GM12878 (cell line): ENCODE measurements at regions not wholly inside any gene's neighbourhood (a gene's known extent, or its start where the extent isn't known, plus 50 kb on each side); places are given as distances from the start of the nearest gene placed in this dataset.

Experiments
- ATAC-seq: fragments of 200-7000 bp; cut with Tn5 transposase; 3 replicates; pipeline ENCODE4 v1.9.1; 2020; ENCODE audit warnings: mild to moderate bottlenecking, moderate library complexity
- BruUV-seq: library from RNA; stranded (reverse); fragments of 400-500 nt; replicated peaks from 2 replicates; lab custom pipeline; 2021; lab: Mats Ljungman, UMichigan
- CTCF ChIA-PET: fragments of 300-600 bp; sonication (Branson Sonifier 250); formaldehyde crosslinking; extraction: SDS; loops from one replicate; lab custom pipeline; 2021; ENCODE audit warnings: inconsistent platforms; lab: Yijun Ruan, JAX
- POLR2A ChIA-PET: fragments of 350-600 bp; formaldehyde crosslinking; extraction: SDS; loops from one replicate; lab custom pipeline; 2021; ENCODE audit warnings: inconsistent platforms; lab: Charles Lee
- RAD21 ChIA-PET: fragments of 300-600 bp; sonication (Branson Sonifier 250); formaldehyde crosslinking; loops from one replicate; lab custom pipeline; 2023; ENCODE audit warnings: antibody characterized with exemption; ENCODE audit not compliant: unreplicated experiment; lab: Charles Lee
- SMC1A ChIA-PET: fragments of 300-600 bp; sonication (Branson Sonifier 250); formaldehyde crosslinking; loops from one replicate; lab custom pipeline; 2023; ENCODE audit not compliant: unreplicated experiment, uncharacterized antibody; lab: Charles Lee
- DNase-seq: peaks from one replicate; pipeline ENCODE4 v3.0.0-alpha.2; 2011; ENCODE audit warnings: low read depth, low spot score
- FAIRE-seq: peaks from 3 replicates; lab custom pipeline; 2011; peaks lifted over from hg19 to GRCh38; lab: Jason Lieb, UNC
- H2AFZ ChIP-seq: 2 replicates; pipeline ENCODE4 v1.6.0; 2011; ENCODE audit warnings: low read depth, low read length, control low read depth; ENCODE audit not compliant: control insufficient read depth
- H3K27ac ChIP-seq: 2 replicates; pipeline ENCODE4 v1.5.1; 2011; ENCODE audit warnings: control low read depth; ENCODE audit not compliant: control insufficient read depth, insufficient read depth
- H3K27me3 ChIP-seq, 2 experiments: replicated peaks in 1 of 2; 2 replicates each; pipeline versions ENCODE4 v1.6.0 to v1.6.1; 2011; ENCODE audit warnings: low read length in 1 of 2; ENCODE audit not compliant: control insufficient read depth in 2 of 2, insufficient read depth in 2 of 2
- H3K36me3 ChIP-seq, 2 experiments: 2 replicates each; pipeline ENCODE4 v1.5.1; 2011; ENCODE audit warnings: low read length in 1 of 2; ENCODE audit not compliant: control insufficient read depth in 2 of 2, insufficient read depth in 2 of 2
- H3K4me1 ChIP-seq: 2 replicates; pipeline ENCODE4 v1.6.1; 2011; ENCODE audit warnings: mild to moderate bottlenecking, low read length, moderate library complexity, mixed read lengths; ENCODE audit not compliant: control insufficient read depth, insufficient read depth
- H3K4me2 ChIP-seq: 2 replicates; pipeline ENCODE4 v1.6.0; 2011; ENCODE audit warnings: control low read depth; ENCODE audit not compliant: control insufficient read depth, insufficient read depth
- H3K4me3 ChIP-seq: fragments of 200-600 bp; sonication (generic); 2 replicates; pipeline ENCODE4 v1.5.1; 2016
- H3K79me2 ChIP-seq: 2 replicates; pipeline ENCODE4 v1.6.0; 2011; ENCODE audit warnings: low read length; ENCODE audit not compliant: control insufficient read depth, insufficient read depth
- H3K9ac ChIP-seq: 2 replicates; pipeline ENCODE4 v1.8.0; 2011; ENCODE audit warnings: low read length, control low read depth, mixed read lengths; ENCODE audit not compliant: control insufficient read depth, insufficient read depth
- H3K9me3 ChIP-seq: replicated peaks from 3 replicates; pipeline ENCODE4 v1.5.1; 2011; ENCODE audit warnings: mild to moderate bottlenecking, low read length; ENCODE audit not compliant: control insufficient read depth, insufficient read depth
- H4K20me1 ChIP-seq: 2 replicates; pipeline ENCODE4 v1.6.0; 2011; ENCODE audit not compliant: control insufficient read depth, insufficient read depth
- CHD2 ChIP-seq: IDR thresholded peaks from 2 replicates; pipeline ENCODE4 v1.6.1; 2011; ENCODE audit warnings: low read depth, low read length, improper control_type of control experiment, borderline replicate concordance
- WGBS: methylation state at CpG from one replicate; pipeline ENCODE4 v1.1.6; 2016; ENCODE audit warnings: low lambda C conversion rate; ENCODE audit not compliant: insufficient replicate concordance, insufficient coverage; ENCODE audit errors: missing lambda C conversion rate; 5-methylcytosine and 5-hydroxymethylcytosine counted together
- in situ Hi-C: fragments of 300-500 bp; cut with MboI; formaldehyde crosslinking; loops from 9 replicates; pipeline ENCODE4 v1.14.3; 2018; ENCODE audit warnings: mixed read lengths
- intact Hi-C: fragments of 100-400 bp; cut with micrococcal nuclease; formaldehyde crosslinking; loops from one replicate; pipeline ENCODE4 v1.14.2; 2022; ENCODE audit not compliant: unreplicated experiment
- TF ChIP-seq, protein P1 (sequence below), 3 experiments: IDR thresholded peaks in 2 of 3; conservative IDR thresholded peaks in 1 of 3; 2 replicates each; pipeline ENCODE4 v1.5.1; 2011; ENCODE audit warnings: low read depth in 3 of 3, low read length in 3 of 3, mild to moderate bottlenecking in 3 of 3, control low read depth in 2 of 3, moderate library complexity in 2 of 3, inconsistent platforms in 1 of 3, mixed read lengths in 1 of 3; ENCODE audit not compliant: control insufficient read depth in 2 of 3, insufficient read depth in 1 of 3; ENCODE audit errors: extremely low read depth in 1 of 3

DNA sequence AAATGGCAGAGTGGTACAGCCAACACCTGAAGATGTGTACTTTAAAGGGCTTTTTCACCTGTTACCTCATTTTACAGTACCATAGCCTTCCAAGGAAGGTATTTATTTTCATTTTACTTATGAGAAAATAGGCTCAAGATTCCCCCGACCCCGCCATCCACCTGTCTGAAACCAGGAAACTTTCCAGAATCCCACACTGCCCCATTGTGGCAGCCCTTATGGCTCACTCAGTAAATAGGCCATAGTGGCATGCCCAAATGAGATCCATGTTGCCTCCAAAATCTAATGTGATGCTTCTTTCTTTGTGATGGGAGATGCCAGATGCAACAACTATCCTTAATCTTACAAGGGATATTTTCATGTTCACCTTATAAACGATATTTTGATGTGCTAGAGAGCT is 97.8 kb downstream of the EBNA1BP2 start:
- Histone ChIP-seq H3K4me2 (no peak overlapping the region), H3K4me1 (peaks cover 9% of the 10 kb centered on the region; the same call in 1 of the 2 replicates), H3K79me2 (no peaks in the 10 kb centered on the region), H3K27ac (no peak overlapping the region), H3K9ac (no peak overlapping the region), H3K4me3 (no peak overlapping the region), H4K20me1 (no peaks in the 10 kb centered on the region), H3K9me3 (no peaks in the 10 kb centered on the region), H3K27me3 (no peaks in the 10 kb centered on the region; a peak in 1 of 4 replicates), H3K36me3 (no peaks in the 10 kb centered on the region), H2AFZ (no peak overlapping the region)
- no peak for DNase-seq
- ChIA-PET RAD21 (interaction anchor here (0.6 to 7.9 kb wide), 49 partner anchors 8 to 730 kb away, joined by 3 to 282 read pairs (median 5); partner anchors contain the start of genes C1orf50, CCDC30, ERMAP and P3H1), SMC1A (interaction anchor here (0.6 to 9.1 kb wide), 54 partner anchors 10 to 1347 kb away, joined by 3 to 602 read pairs (median 4); partner anchors contain the start of genes C1orf50, P3H1 and ZNF691), CTCF (interaction anchor here (0.6 to 9.1 kb wide), 65 partner anchors 8 to 900 kb away, joined by 3 to 383 read pairs (median 5); partner anchors contain the start of genes C1orf50, P3H1 and ZNF691), POLR2A (interaction anchor here (0.7 to 2.6 kb wide), 5 partner anchors 77 to 303 kb away, joined by 3 to 21 read pairs (median 4); no protein-coding TSS in a partner anchor)
- TF ChIP-seq, protein P1, sequence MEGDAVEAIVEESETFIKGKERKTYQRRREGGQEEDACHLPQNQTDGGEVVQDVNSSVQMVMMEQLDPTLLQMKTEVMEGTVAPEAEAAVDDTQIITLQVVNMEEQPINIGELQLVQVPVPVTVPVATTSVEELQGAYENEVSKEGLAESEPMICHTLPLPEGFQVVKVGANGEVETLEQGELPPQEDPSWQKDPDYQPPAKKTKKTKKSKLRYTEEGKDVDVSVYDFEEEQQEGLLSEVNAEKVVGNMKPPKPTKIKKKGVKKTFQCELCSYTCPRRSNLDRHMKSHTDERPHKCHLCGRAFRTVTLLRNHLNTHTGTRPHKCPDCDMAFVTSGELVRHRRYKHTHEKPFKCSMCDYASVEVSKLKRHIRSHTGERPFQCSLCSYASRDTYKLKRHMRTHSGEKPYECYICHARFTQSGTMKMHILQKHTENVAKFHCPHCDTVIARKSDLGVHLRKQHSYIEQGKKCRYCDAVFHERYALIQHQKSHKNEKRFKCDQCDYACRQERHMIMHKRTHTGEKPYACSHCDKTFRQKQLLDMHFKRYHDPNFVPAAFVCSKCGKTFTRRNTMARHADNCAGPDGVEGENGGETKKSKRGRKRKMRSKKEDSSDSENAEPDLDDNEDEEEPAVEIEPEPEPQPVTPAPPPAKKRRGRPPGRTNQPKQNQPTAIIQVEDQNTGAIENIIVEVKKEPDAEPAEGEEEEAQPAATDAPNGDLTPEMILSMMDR (IDR thresholded peaks at IDR 0.05 in 2 of 3, conservative IDR thresholded peaks at IDR 0.05 in 1 of 3; ENCODE audit: control insufficient read depth in 2 of 3, extremely low read depth in 1 of 3, insufficient read depth in 1 of 3, low read depth in 3 of 3, low read length in 3 of 3), result peak in 1 of 3 experiments; percentile 22; a peak in 1 of 6 replicates
- TF ChIP-seq CHD2, result no peak
- in situ Hi-C loops, result no loop called here
- BruUV-seq, result no TSS peak
- intact Hi-C loops, result loop anchor here (5.0 kb wide), 2 partner anchors 338 to 492 kb away; no protein-coding TSS in a partner anchor
- ATAC-seq, result no peak; the same call in 2 of the 3 replicates
- WGBS, result 58% methylated on average over 3 of the region's 3 CpGs
- no peak for FAIRE-seq
